ENCODE measurements at regions not wholly inside any gene's neighbourhood (a gene's known extent, or its start where the extent isn't known, plus 50 kb on each side); places are given as distances from the start of the nearest gene placed in this dataset.

GRCh38 chr4:17301266-17301665 lies 210.6 kb downstream of the QDPR start:
- no peak for ATAC-seq
- CTCF ChIA-PET = no interaction called here

GRCh38 chr4:17296921-17297890 lies 214.7 kb downstream of the QDPR start:
- H2AFZ ChIP-seq (ENCODE audit: low read length) = no peak overlapping the region
- H3K4me3 ChIP-seq (ENCODE audit: low read length) = no peak overlapping the region
- H3K79me2 ChIP-seq (ENCODE audit: low read length) = no peaks in the 10 kb centered on the region
- no peak overlapping the region for H3K4me2 ChIP-seq (ENCODE audit: low read length)
- ChIA-PET CTCF (no interaction called here), POLR2A (ENCODE audit: unreplicated experiment) (no interaction called here)
- no peak overlapping the region for H3K9ac ChIP-seq (ENCODE audit: low read length)
- H3K9me3 ChIP-seq (ENCODE audit: low read length) = no peaks in the 10 kb centered on the region
- no peaks in the 10 kb centered on the region for H3K36me3 ChIP-seq (ENCODE audit: low read depth, low read length)
- ATAC-seq (no peak), DNase-seq (no peak)
- H4K20me1 ChIP-seq (ENCODE audit: low read length) = no peaks in the 10 kb centered on the region
- H3K27me3 ChIP-seq (ENCODE audit: low read length) = peaks cover 6% of the 10 kb centered on the region; the same call in 1 of the 2 replicates
- no peaks in the 10 kb centered on the region for H3K4me1 ChIP-seq (ENCODE audit: insufficient read depth, low read length)
- no peak overlapping the region for H3K27ac ChIP-seq (ENCODE audit: low read length)
- TF ChIP-seq EZH2phosphoT487 (IDR thresholded peaks at IDR 0.05; ENCODE audit: borderline replicate concordance, low read length) = no peak
- no peak for TF ChIP-seq EZH2 (IDR thresholded peaks at IDR 0.05; ENCODE audit: low read length, unreplicated experiment)
- TF ChIP-seq CTCF (conservative IDR thresholded peaks at IDR 0.05; ENCODE audit: low read depth, low read length) = no peak
- intact Hi-C loops (cut with micrococcal nuclease) = no loop called here
- H3F3A ChIP-seq (ENCODE audit: low read length, unreplicated experiment) = no peaks in the 10 kb centered on the region
- H3K9me2 ChIP-seq (replicated peaks; ENCODE audit: low read length) = no peaks in the 10 kb centered on the region
- BruUV-seq (replicated peaks) = no TSS peak

More at GRCh38 chr4:17301266-17301665, 210.6 kb downstream of the QDPR start:
- Histone ChIP-seq H3K27me3 (ENCODE audit: low read length) (peaks cover 6% of the 10 kb centered on the region; the same call in 1 of the 2 replicates), H2AFZ (ENCODE audit: low read length) (no peak overlapping the region), H3K36me3 (ENCODE audit: low read depth, low read length) (no peaks in the 10 kb centered on the region), H3K9ac (ENCODE audit: low read length) (no peak overlapping the region), H3F3A (ENCODE audit: low read length, unreplicated experiment) (no peaks in the 10 kb centered on the region), H3K79me2 (ENCODE audit: low read length) (no peaks in the 10 kb centered on the region), H3K9me3 (ENCODE audit: low read length) (no peaks in the 10 kb centered on the region), H3K4me2 (ENCODE audit: low read length) (no peak overlapping the region), H3K27ac (ENCODE audit: low read length) (no peak overlapping the region), H3K4me3 (ENCODE audit: low read length) (no peak overlapping the region), H3K4me1 (ENCODE audit: insufficient read depth, low read length) (no peaks in the 10 kb centered on the region), H4K20me1 (ENCODE audit: low read length) (no peaks in the 10 kb centered on the region), H3K9me2 (replicated peaks; ENCODE audit: low read length) (no peaks in the 10 kb centered on the region)
- BruUV-seq (replicated peaks) = no TSS peak
- POLR2A ChIA-PET (ENCODE audit: unreplicated experiment) = no interaction called here
- intact Hi-C loops (cut with micrococcal nuclease) = no loop called here
- TF ChIP-seq CTCF (conservative IDR thresholded peaks at IDR 0.05; ENCODE audit: low read depth, low read length) (no peak), EZH2 (IDR thresholded peaks at IDR 0.05; ENCODE audit: low read length, unreplicated experiment) (no peak), EZH2phosphoT487 (IDR thresholded peaks at IDR 0.05; ENCODE audit: borderline replicate concordance, low read length) (no peak)
- no peak for DNase-seq

GRCh38 chr4:17293901-17294300 lies 218.0 kb downstream of the QDPR start:
- BruUV-seq (replicated peaks) = no TSS peak
- H3K27me3 ChIP-seq (ENCODE audit: low read length) = peaks cover under 1% of the 10 kb centered on the region; the same call in 1 of the 2 replicates
- no peak overlapping the region for H3K4me3 ChIP-seq (ENCODE audit: low read length)
- no peaks in the 10 kb centered on the region for H4K20me1 ChIP-seq (ENCODE audit: low read length)
- H3K4me1 ChIP-seq (ENCODE audit: insufficient read depth, low read length) = no peaks in the 10 kb centered on the region
- DNase-seq = no peak
- no peaks in the 10 kb centered on the region for H3F3A ChIP-seq (ENCODE audit: low read length, unreplicated experiment)
- no peak overlapping the region for H3K27ac ChIP-seq (ENCODE audit: low read length)
- ChIA-PET POLR2A (ENCODE audit: unreplicated experiment) (no interaction called here), CTCF (no interaction called here)
- TF ChIP-seq CTCF (conservative IDR thresholded peaks at IDR 0.05; ENCODE audit: low read depth, low read length) (no peak), EZH2 (IDR thresholded peaks at IDR 0.05; ENCODE audit: low read length, unreplicated experiment) (no peak), EZH2phosphoT487 (IDR thresholded peaks at IDR 0.05; ENCODE audit: borderline replicate concordance, low read length) (no peak)
- no peak overlapping the region for H3K4me2 ChIP-seq (ENCODE audit: low read length)
- H3K36me3 ChIP-seq (ENCODE audit: low read depth, low read length) = no peaks in the 10 kb centered on the region
- intact Hi-C loops (cut with micrococcal nuclease) = no loop called here
- no peaks in the 10 kb centered on the region for H3K9me2 ChIP-seq (replicated peaks; ENCODE audit: low read length)
- H3K9me3 ChIP-seq (ENCODE audit: low read length) = no peaks in the 10 kb centered on the region
- H3K79me2 ChIP-seq (ENCODE audit: low read length) = no peaks in the 10 kb centered on the region
- H2AFZ ChIP-seq (ENCODE audit: low read length) = no peak overlapping the region
- ATAC-seq = no peak
- no peak overlapping the region for H3K9ac ChIP-seq (ENCODE audit: low read length)
